ENCODE measurements at regions not wholly inside any gene's neighbourhood (a gene's known extent, or its start where the extent isn't known, plus 50 kb on each side); places are given as distances from the start of the nearest gene placed in this dataset.

GRCh38 chr1:199898654-199899053 lies 128.9 kb upstream of the NR5A2 start:
- DNase-seq (ENCODE audit: low read depth, low spot score) (no peak), FAIRE-seq (no peak), ATAC-seq (no peak)
- ChIA-PET POLR2A (no interaction called here), RAD21 (ENCODE audit: unreplicated experiment) (no interaction called here), SMC1A (ENCODE audit: uncharacterized antibody, unreplicated experiment) (interaction anchor here (0.6 kb wide), 1 partner anchor 233 kb away, joined by 3 read pairs; no protein-coding TSS in a partner anchor), CTCF (no interaction called here)
- Histone ChIP-seq H3K9me3 (replicated peaks; ENCODE audit: control insufficient read depth, insufficient read depth, low read length) (no peaks in the 10 kb centered on the region), H3K4me3 (no peak overlapping the region), H3K9ac (ENCODE audit: control insufficient read depth, insufficient read depth, low read length) (no peak overlapping the region), H3K27me3 (replicated peaks in 1 of 2; ENCODE audit: control insufficient read depth in 2 of 2, insufficient read depth in 2 of 2, low read length in 1 of 2) (no peaks in the 10 kb centered on the region), H3K4me1 (ENCODE audit: control insufficient read depth, insufficient read depth, low read length) (no peaks in the 10 kb centered on the region), H3K79me2 (ENCODE audit: control insufficient read depth, insufficient read depth, low read length) (no peaks in the 10 kb centered on the region), H3K4me2 (ENCODE audit: control insufficient read depth, insufficient read depth) (no peak overlapping the region), H4K20me1 (ENCODE audit: control insufficient read depth, insufficient read depth) (no peaks in the 10 kb centered on the region), H3K36me3 (ENCODE audit: control insufficient read depth in 2 of 2, insufficient read depth in 2 of 2, low read length in 1 of 2) (no peaks in the 10 kb centered on the region), H3K27ac (ENCODE audit: control insufficient read depth, insufficient read depth) (no peak overlapping the region), H2AFZ (ENCODE audit: control insufficient read depth, low read depth, low read length) (no peak overlapping the region)
- TF ChIP-seq BCL3 (IDR thresholded peaks at IDR 0.05; ENCODE audit: borderline replicate concordance, insufficient read depth, low read depth, low read length, poor library complexity, severe bottlenecking) (no peak), ATF2 (IDR thresholded peaks at IDR 0.05; ENCODE audit: low read length) (no peak), SREBF1 (IDR thresholded peaks at IDR 0.05; ENCODE audit: low read length) (no peak), CBX5 (IDR thresholded peaks at IDR 0.05; ENCODE audit: low read depth) (no peak), RAD51 (IDR thresholded peaks at IDR 0.05) (no peak)
- intact Hi-C loops (cut with micrococcal nuclease; ENCODE audit: unreplicated experiment) = no loop called here
- 71% methylated on average over 1 of the region's 1 CpG for WGBS (ENCODE audit: insufficient coverage, insufficient replicate concordance, low lambda C conversion rate, missing lambda C conversion rate)
- BruUV-seq (replicated peaks) = no TSS peak
- in situ Hi-C loops (cut with MboI) = no loop called here

DNA sequence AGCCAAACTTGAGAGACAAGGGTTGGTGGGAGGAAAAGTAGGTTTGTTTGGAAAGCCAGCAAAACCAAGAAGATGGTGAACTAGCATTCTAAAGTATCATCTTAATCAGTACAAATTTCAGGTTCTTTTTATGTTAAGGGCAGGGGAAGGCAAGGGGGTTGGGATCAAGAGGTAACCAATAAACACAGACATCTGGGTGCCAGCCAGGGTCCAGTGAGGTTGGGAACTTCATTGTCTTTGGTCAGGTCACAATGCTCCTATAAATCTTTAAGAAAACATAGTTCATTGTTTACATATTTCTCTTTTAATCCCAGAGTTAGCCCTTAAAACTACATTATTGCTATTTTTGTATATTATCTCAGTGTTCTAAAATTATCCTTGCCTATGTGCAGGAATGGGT lies 126.2 kb upstream of the NR5A2 start:
- ChIA-PET POLR2A (no interaction called here), RAD21 (ENCODE audit: unreplicated experiment) (no interaction called here), SMC1A (ENCODE audit: uncharacterized antibody, unreplicated experiment) (no interaction called here), CTCF (interaction anchor here (0.7 to 0.8 kb wide), 2 partner anchors 1057 to 1829 kb away, joined by 3 read pairs; no protein-coding TSS in a partner anchor)
- in situ Hi-C loops (cut with MboI) (no loop called here), intact Hi-C loops (cut with micrococcal nuclease; ENCODE audit: unreplicated experiment) (no loop called here)
- no peak for FAIRE-seq
- Histone ChIP-seq H3K9me3 (replicated peaks; ENCODE audit: control insufficient read depth, insufficient read depth, low read length) (no peaks in the 10 kb centered on the region), H3K79me2 (ENCODE audit: control insufficient read depth, insufficient read depth, low read length) (no peaks in the 10 kb centered on the region), H4K20me1 (ENCODE audit: control insufficient read depth, insufficient read depth) (no peaks in the 10 kb centered on the region), H3K36me3 (ENCODE audit: control insufficient read depth in 2 of 2, insufficient read depth in 2 of 2, low read length in 1 of 2) (no peaks in the 10 kb centered on the region), H2AFZ (ENCODE audit: control insufficient read depth, low read depth, low read length) (no peak overlapping the region), H3K4me3 (no peak overlapping the region), H3K27me3 (replicated peaks in 1 of 2; ENCODE audit: control insufficient read depth in 2 of 2, insufficient read depth in 2 of 2, low read length in 1 of 2) (no peaks in the 10 kb centered on the region), H3K9ac (ENCODE audit: control insufficient read depth, insufficient read depth, low read length) (no peak overlapping the region), H3K4me1 (ENCODE audit: control insufficient read depth, insufficient read depth, low read length) (no peaks in the 10 kb centered on the region), H3K4me2 (ENCODE audit: control insufficient read depth, insufficient read depth) (no peak overlapping the region), H3K27ac (ENCODE audit: control insufficient read depth, insufficient read depth) (no peak overlapping the region)
- no peak for ATAC-seq
- TF ChIP-seq MTA2 (IDR thresholded peaks at IDR 0.05; ENCODE audit: low read depth) (no peak), TCF12 (IDR thresholded peaks at IDR 0.05; ENCODE audit: low read depth, low read length) (no peak), CHD2 (IDR thresholded peaks at IDR 0.05; ENCODE audit: borderline replicate concordance, low read depth, low read length) (no peak)
- TF ChIP-seq, protein P1, sequence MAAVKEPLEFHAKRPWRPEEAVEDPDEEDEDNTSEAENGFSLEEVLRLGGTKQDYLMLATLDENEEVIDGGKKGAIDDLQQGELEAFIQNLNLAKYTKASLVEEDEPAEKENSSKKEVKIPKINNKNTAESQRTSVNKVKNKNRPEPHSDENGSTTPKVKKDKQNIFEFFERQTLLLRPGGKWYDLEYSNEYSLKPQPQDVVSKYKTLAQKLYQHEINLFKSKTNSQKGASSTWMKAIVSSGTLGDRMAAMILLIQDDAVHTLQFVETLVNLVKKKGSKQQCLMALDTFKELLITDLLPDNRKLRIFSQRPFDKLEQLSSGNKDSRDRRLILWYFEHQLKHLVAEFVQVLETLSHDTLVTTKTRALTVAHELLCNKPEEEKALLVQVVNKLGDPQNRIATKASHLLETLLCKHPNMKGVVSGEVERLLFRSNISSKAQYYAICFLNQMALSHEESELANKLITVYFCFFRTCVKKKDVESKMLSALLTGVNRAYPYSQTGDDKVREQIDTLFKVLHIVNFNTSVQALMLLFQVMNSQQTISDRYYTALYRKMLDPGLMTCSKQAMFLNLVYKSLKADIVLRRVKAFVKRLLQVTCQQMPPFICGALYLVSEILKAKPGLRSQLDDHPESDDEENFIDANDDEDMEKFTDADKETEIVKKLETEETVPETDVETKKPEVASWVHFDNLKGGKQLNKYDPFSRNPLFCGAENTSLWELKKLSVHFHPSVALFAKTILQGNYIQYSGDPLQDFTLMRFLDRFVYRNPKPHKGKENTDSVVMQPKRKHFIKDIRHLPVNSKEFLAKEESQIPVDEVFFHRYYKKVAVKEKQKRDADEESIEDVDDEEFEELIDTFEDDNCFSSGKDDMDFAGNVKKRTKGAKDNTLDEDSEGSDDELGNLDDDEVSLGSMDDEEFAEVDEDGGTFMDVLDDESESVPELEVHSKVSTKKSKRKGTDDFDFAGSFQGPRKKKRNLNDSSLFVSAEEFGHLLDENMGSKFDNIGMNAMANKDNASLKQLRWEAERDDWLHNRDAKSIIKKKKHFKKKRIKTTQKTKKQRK (IDR thresholded peaks at IDR 0.05; ENCODE audit: low read depth, low read length) = no peak
- TF ChIP-seq, protein P2, sequence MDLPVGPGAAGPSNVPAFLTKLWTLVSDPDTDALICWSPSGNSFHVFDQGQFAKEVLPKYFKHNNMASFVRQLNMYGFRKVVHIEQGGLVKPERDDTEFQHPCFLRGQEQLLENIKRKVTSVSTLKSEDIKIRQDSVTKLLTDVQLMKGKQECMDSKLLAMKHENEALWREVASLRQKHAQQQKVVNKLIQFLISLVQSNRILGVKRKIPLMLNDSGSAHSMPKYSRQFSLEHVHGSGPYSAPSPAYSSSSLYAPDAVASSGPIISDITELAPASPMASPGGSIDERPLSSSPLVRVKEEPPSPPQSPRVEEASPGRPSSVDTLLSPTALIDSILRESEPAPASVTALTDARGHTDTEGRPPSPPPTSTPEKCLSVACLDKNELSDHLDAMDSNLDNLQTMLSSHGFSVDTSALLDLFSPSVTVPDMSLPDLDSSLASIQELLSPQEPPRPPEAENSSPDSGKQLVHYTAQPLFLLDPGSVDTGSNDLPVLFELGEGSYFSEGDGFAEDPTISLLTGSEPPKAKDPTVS (IDR thresholded peaks at IDR 0.05; ENCODE audit: low read depth, low read length) = no peak
- no TSS peak for BruUV-seq (replicated peaks)
- no peak for DNase-seq (ENCODE audit: low read depth, low spot score)
